Astrocyte of the hippocampus (primary cell): ENCODE measurements at regions not wholly inside any gene's neighbourhood (a gene's known extent, or its start where the extent isn't known, plus 50 kb on each side); places are given as distances from the start of the nearest gene placed in this dataset.
"Not testable (repeated sequence)": the region's sequence is repeated elsewhere in the genome, so short reads cannot be mapped to it uniquely, and the experiment has no call there.

ENCODE experiments used
- DNase-seq: peaks from one replicate; pipeline ENCODE4 v3.0.0; 2011; ENCODE audit warnings: low read depth, low spot score

DNA sequence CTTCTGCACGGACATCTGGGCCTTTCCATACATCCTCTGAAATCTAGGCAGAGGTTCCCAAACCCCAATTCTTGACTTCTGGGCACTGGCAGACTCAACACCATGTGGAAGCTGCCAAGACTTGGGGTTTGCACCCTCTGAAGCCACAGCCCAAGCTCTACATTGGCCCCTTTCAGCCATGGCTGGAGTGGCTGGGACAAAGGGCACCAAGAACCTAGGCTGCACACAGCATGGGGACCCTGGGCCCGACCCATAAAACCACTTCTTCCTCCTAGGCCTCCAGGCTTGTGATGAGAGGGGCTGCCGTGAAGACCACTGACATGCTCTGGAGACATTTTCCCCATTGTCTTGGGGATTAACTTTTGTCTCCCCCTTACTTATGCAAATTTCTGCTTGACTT, 158.0 kb downstream of the GNAI1 start:
- not testable (repeated sequence) for DNase-seq

DNA sequence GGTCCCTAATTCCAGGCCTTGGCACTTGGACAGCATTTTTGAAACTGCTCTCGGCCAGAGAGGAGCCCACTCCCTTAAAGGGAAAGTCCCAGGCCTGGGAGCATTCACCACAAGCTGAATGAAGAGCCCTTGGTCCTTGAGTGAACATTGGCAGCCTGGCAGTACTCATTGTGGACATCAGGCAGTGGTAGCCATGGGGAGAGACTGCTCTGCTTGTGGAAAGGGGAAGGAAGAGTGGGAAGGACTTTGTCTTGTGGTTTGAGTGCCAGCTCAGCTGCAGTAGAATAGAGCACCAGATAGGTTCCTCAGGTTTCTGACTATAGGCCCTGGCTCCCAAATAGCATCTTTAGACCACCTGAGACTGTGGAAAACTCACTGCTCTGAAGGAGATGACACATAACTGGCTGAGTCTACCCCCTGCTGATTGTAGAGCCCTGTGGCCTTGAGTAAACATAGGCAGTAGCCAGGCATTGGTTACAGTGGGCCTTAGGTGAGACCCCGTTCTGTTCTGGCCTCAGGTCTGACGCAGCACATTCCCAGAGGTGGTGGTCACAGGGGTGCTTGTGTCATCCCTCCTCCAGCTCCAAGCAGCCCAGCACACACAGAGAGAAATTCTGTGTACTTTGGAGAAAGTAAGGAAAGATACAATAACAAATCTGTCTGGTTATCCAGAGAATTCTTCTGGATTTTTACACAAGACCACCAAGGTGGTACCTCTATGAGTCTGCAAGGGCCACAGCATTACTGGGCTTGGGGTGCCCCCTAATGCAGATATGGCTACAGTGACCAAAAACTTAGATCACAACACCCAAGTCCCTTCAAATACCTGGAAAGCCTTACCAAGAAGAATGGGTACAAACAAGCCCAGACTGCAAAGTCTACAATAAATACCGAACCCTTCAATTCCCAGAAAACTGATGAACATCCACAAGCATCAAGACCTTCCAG, 153.8 kb downstream of the GNAI1 start:
- DNase-seq, result peak; percentile 78

DNA sequence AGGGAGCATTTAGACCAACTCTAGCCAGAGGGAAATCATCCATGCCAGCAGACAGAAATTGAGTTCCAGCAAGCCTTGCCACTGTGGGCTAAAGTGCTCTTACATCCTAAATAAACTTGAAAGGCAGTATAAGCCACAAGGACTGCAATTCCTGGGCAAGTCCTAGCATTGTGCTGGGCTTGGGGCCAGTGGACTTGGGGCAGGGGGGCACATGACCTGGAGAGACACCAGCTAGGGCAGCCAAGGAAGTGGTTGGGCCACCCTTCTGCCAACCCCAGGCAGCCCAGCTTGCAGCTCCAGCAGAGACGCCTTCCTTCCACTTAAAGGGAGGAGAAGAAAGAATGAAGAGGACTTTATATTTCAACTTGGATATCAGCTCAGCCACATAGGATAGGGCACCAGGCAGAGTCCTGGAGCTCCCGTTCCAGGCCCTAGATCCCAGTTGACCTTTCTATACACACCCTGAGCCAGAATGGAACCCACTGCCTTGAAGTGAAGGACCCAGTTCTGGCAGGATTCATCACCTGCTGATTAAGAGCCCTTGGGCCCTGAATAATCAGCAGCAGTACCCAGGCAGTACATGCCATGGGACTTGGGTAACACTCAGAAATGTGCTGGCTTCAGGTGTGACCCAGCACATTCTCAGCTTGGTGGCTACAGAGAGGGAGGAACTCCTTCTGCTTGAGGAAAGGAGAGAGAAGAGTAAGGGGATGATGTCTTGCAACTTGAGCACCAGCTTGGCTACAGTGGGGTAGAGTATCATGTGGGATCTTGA, 153.0 kb downstream of the GNAI1 start:
- DNase-seq, result peak; percentile 12

DNA sequence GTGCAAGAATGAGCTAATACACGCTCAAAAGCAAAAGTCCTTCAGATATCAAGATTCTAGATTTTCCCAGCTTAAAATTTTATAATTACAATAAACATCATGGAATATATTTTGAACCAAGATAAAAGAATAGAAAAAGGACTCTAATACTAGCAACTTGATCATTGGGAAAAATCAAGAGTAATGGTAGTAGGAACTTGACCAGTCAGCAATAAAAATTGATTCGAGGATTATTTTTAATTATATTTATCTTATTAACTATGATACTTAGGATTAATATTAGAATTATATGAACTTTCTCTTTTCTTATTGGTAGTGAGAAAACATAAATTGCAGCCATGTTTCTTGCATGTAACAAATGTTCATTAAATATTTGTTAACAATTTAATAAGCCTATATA, 152.0 kb downstream of the GNAI1 start:
- DNase-seq, result no peak

DNA sequence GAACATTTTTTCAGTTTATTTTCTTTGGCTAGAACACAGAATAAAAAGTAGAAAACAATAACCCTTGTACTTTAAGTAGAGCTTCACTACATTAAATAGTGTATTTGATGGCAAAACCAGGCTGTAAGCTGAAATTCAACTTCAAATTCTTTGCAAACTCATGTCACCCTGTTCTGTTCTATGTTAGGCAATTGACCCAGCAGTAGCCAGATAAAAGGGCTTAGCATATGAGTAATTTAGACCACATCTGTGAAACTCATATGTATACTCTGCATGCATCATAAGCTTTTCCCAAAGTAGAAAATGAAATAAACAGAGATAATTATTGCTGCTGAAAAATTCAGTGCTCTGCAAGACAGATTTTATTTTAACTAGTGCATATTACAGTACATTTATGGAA, 150.2 kb downstream of the GNAI1 start:
- DNase-seq, result peak; percentile 53

DNA sequence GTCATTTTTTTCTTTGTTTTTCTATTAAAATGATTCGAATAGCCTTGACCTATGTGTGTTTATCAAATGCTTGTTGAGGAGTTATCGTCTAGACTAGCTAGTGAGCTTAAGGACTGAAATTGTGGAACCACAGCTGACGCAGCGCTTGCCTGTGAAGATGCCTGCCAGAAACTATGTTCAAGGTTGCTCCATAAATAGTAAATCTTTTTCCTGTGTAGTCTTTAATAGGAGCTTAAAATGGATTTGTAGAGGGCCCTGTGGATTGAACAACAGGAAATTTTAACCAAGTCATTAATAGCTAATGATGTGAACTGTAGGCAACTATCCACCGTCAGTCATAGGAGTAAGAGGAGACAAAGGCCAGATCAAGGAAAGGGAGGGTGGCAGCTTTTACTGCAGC, 145.1 kb downstream of the GNAI1 start:
- no peak for DNase-seq

DNA sequence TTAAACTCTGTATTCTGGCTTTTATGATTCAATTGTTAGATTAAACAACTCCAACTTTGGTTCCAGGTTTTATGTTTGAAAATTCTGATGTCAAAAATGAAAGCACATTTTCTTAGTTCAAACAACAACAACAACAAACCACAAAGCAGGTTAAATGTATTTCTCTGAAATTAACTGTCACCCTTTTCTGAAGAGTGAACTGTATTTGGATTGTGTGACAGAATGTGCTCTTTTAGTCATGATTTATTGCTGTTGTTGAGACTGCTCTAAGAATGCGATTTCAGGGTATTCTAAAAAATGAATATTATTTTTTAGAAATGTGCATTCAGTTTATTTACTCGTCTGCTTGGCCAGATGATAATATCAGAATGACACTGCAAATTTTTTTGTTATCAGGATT, 144.1 kb downstream of the GNAI1 start:
- no peak for DNase-seq

DNA sequence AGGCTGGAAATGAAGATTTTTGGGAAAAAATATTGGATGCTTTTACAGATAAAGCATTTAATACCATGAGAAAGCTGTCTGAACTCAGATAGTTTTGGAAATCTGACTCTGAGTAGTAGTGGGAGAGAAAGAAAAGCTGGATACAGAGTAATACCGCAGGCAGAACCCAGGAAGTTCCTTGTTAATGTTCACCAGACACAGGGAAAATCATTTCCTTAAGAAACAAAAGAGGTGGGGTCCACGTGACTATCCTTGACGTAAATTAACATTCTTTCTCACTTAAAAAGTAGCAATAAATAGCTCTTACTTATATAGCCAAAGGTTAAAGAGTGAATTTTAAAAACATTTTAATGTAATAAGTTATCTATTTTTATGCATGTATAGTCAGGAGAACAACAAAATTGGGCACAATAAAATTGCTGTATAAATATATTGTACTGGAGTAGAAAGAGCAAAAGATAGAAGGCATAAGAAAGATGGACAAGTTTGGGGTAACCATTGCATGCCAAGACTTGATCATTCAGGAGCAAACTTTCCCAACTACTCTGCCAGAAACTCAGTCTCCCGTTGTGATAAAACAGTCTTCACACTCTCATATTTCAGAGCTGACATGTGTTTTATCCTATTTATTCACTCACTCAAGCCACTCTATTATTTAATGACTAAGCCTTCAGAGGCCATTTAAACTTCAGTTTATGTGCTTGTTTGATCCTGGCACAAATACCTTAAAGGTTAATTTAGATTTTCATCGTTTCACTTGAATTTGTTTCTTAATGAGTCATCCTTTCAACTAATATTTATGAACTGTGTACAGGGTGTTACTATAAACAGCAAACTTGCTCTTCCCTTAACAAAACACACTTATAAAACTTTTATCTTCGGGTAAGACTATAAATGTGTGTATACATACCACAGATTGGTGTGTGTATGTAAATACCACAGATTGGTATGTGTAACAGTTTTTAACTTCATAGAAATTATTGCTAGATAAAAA, 143.1 kb downstream of the GNAI1 start:
- DNase-seq, result peak; percentile 45
